HepG2 (cell line): ENCODE measurements at regions not wholly inside any gene's neighbourhood (a gene's known extent, or its start where the extent isn't known, plus 50 kb on each side); places are given as distances from the start of the nearest gene placed in this dataset.

ENCODE experiments used
- AHDC1 ChIP-seq: sonication (generic); formaldehyde crosslinking; IDR thresholded peaks from 2 replicates; pipeline ENCODE4 v1.5.1; 2020; ENCODE audit warnings: mild to moderate bottlenecking, missing genetic modification reagents, borderline replicate concordance
- CREM ChIP-seq, 2 experiments: sonication (generic) in 1 of 2; formaldehyde crosslinking in 1 of 2; IDR thresholded peaks; 2 replicates each; pipeline versions ENCODE4 v1.4.0 to v1.6.1; 2016 to 2020; ENCODE audit warnings: antibody characterized with exemption in 1 of 2, mild to moderate bottlenecking in 1 of 2, missing genetic modification reagents in 1 of 2
- ESRRA ChIP-seq: sonication (generic); formaldehyde crosslinking; IDR thresholded peaks from 2 replicates; pipeline ENCODE4 v1.5.1; 2020; ENCODE audit warnings: mild to moderate bottlenecking, low read depth, missing genetic modification reagents
- ETV5 ChIP-seq: IDR thresholded peaks from 2 replicates; pipeline ENCODE4 v1.6.1; 2018; ENCODE audit warnings: missing biosample characterization, missing genetic modification reagents, inconsistent platforms, borderline replicate concordance
- FOXA3 ChIP-seq: IDR thresholded peaks from 2 replicates; pipeline ENCODE4 v1.6.1; 2016; ENCODE audit warnings: missing genetic modification reagents, missing compliant biosample characterization
- FOXK2 ChIP-seq: fragments of 450-650 bp; IDR thresholded peaks from 2 replicates; pipeline ENCODE4 v1.6.1; 2016
- FOXO1 ChIP-seq: sonication (generic); formaldehyde crosslinking; IDR thresholded peaks from 2 replicates; pipeline ENCODE4 v1.4.0; 2020; ENCODE audit warnings: missing genetic modification reagents
- HMG20A ChIP-seq: IDR thresholded peaks from 2 replicates; pipeline ENCODE4 v1.6.1; 2016; ENCODE audit warnings: borderline replicate concordance
- HNRNPK ChIP-seq: fragments of 200-400 bp; formaldehyde crosslinking; IDR thresholded peaks from 2 replicates; pipeline ENCODE4 v1.6.1; 2018; ENCODE audit warnings: low read length, low read depth, moderate library complexity, mild to moderate bottlenecking; ENCODE audit not compliant: poor library complexity, severe bottlenecking
- MBNL3 ChIP-seq: fragments of 250-450 bp; sonication (Bioruptor Pico); conservative IDR thresholded peaks from 2 replicates; pipeline ENCODE4 v1.8.0; 2022; ENCODE audit warnings: mild to moderate bottlenecking, inconsistent platforms
- MEIS2 ChIP-seq: sonication (generic); formaldehyde crosslinking; IDR thresholded peaks from 2 replicates; pipeline ENCODE4 v1.9.0; 2021; ENCODE audit warnings: mild to moderate bottlenecking, missing genetic modification reagents
- MXD1 ChIP-seq: sonication (generic); formaldehyde crosslinking; IDR thresholded peaks from 2 replicates; pipeline ENCODE4 v1.4.0; 2020; ENCODE audit warnings: mild to moderate bottlenecking, missing genetic modification reagents
- NONO ChIP-seq, 2 experiments: fragments of 450-650 bp in 1 of 2; sonication (generic) in 1 of 2; formaldehyde crosslinking in 1 of 2; IDR thresholded peaks in 1 of 2; conservative IDR thresholded peaks in 1 of 2; 2 replicates each; pipeline versions ENCODE4 v1.6.1 to v1.8.0; 2017 to 2022; ENCODE audit warnings: mild to moderate bottlenecking in 1 of 2, missing genetic modification reagents in 1 of 2, moderate library complexity in 1 of 2
- SALL1 ChIP-seq: sonication (generic); formaldehyde crosslinking; IDR thresholded peaks from 2 replicates; pipeline ENCODE4 v1.8.0; 2022; ENCODE audit warnings: mild to moderate bottlenecking, missing genetic modification reagents
- SOX5 ChIP-seq: IDR thresholded peaks from 2 replicates; pipeline ENCODE4 v1.6.1; 2016; ENCODE audit warnings: borderline replicate concordance
- TBL1XR1 ChIP-seq: fragments of 150-350 bp; IDR thresholded peaks from 2 replicates; pipeline ENCODE4 v1.6.1; 2014; ENCODE audit warnings: borderline replicate concordance, low read length; ENCODE audit not compliant: partially characterized antibody
- ZGPAT ChIP-seq: IDR thresholded peaks from 2 replicates; pipeline ENCODE4 v1.6.1; 2016; ENCODE audit warnings: mild to moderate bottlenecking
- ZNF12 ChIP-seq: sonication (generic); formaldehyde crosslinking; IDR thresholded peaks from 2 replicates; pipeline ENCODE4 v1.5.0; 2020; ENCODE audit warnings: missing genetic modification reagents
- ZNF331 ChIP-seq: sonication (generic); formaldehyde crosslinking; IDR thresholded peaks from 2 replicates; pipeline ENCODE4 v1.4.0; 2020; ENCODE audit warnings: missing genetic modification reagents
- ZNF614 ChIP-seq: IDR thresholded peaks from 2 replicates; pipeline ENCODE4 v1.6.1; 2018; ENCODE audit warnings: missing biosample characterization, missing genetic modification reagents, inconsistent platforms, borderline replicate concordance
- TF ChIP-seq, protein P1 (sequence below): sonication (generic); formaldehyde crosslinking; conservative IDR thresholded peaks from 2 replicates; pipeline ENCODE4 v1.8.0; 2022; ENCODE audit warnings: mild to moderate bottlenecking, moderate library complexity, missing genetic modification reagents

- TF ChIP-seq FOXK2 (peak; percentile 75), TBL1XR1 (peak; percentile 59), SOX5 (peak; percentile 85), HNRNPK (no peak), FOXA3 (CRISPR knock-in tag) (peak; percentile 95), MEIS2 (CRISPR knock-in tag) (peak; percentile 41; the same call in 1 of the 2 replicates), AHDC1 (CRISPR knock-in tag) (peak; percentile 99), HMG20A (CRISPR knock-in tag) (peak; percentile 85), MXD1 (CRISPR knock-in tag) (no peak), ZNF331 (peak; percentile 66; the same call in 1 of the 2 replicates), CREM (IDR thresholded peaks at IDR 0.05) (peak; percentile 77), CREM (CRISPR knock-in tag; IDR thresholded peaks at IDR 0.05) (no peak), ETV5 (CRISPR knock-in tag) (peak; percentile 95), ZNF614 (CRISPR knock-in tag) (peak; percentile 91), SALL1 (CRISPR knock-in tag) (peak; percentile 82; the same call in 1 of the 2 replicates), ESRRA (CRISPR knock-in tag) (peak; percentile 90), ZNF12 (CRISPR knock-in tag) (peak; percentile 52; the same call in 1 of the 2 replicates), NONO (IDR thresholded peaks at IDR 0.05) (no peak), NONO (CRISPR knock-in tag; conservative IDR thresholded peaks at IDR 0.05) (no peak), MBNL3 (CRISPR knock-in tag) (no peak), FOXO1 (CRISPR knock-in tag) (peak; percentile 92), ZGPAT (CRISPR knock-in tag) (peak; percentile 76)
- TF ChIP-seq, protein P1, sequence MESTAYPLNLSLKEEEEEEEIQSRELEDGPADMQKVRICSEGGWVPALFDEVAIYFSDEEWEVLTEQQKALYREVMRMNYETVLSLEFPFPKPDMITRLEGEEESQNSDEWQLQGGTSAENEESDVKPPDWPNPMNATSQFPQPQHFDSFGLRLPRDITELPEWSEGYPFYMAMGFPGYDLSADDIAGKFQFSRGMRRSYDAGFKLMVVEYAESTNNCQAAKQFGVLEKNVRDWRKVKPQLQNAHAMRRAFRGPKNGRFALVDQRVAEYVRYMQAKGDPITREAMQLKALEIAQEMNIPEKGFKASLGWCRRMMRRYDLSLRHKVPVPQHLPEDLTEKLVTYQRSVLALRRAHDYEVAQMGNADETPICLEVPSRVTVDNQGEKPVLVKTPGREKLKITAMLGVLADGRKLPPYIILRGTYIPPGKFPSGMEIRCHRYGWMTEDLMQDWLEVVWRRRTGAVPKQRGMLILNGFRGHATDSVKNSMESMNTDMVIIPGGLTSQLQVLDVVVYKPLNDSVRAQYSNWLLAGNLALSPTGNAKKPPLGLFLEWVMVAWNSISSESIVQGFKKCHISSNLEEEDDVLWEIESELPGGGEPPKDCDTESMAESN (CRISPR knock-in tag): peak; percentile 59; the same call in 1 of the 2 replicates
Observed at GRCh38 chr3:153257673-153258351, 95.8 kb downstream of the RAP2B start (continued).
